ENCODE measurements at regions not wholly inside any gene's neighbourhood (a gene's known extent, or its start where the extent isn't known, plus 50 kb on each side); places are given as distances from the start of the nearest gene placed in this dataset.

DNA sequence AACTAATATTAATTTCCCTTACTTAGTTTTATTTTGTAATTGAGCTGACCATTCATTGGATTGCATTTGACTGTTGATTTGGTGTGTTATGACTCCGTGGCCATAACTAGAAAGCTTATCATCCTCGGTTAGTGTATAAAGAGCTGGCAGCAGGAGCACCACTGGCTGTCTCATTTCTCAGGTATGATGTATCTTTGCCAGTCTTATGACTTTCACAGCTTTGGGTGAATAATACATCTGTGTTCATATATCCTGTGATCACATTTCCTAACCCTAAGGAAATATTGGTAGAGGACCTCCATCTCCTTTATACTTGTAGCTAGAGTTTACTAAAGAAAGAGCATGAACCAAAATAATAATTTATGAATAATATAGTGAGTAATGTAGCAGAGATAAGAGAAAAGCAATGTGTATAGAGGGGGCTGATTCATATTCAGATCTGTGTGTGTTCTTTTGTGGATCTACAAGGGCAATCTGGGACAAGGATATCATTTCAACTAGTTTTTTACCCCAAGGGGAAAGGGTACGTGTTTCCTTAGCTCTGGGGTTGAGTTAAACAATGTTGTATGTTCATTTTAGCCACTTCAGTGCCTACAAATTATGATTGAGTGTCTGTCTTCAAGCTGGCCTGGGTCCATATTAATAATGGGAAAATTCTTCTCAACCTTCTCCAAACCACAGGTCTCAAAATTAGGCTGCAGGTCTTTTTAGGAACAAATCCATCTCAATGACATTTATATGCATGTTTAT, 901.7 kb downstream of the NTRK3 start:
- TF ChIP-seq POLR2A (IDR thresholded peaks at IDR 0.05; ENCODE audit: low read depth, low read length) (no peak), CTCF (conservative IDR thresholded peaks at IDR 0.05; ENCODE audit: low read depth, low read length) (no peak), RAD21 (IDR thresholded peaks at IDR 0.05; ENCODE audit: low read length) (no peak), RCOR1 (IDR thresholded peaks at IDR 0.05; ENCODE audit: insufficient replicate concordance, low read length) (no peak), MAZ (IDR thresholded peaks at IDR 0.05; ENCODE audit: borderline replicate concordance, low read depth, low read length) (no peak), FOS (IDR thresholded peaks at IDR 0.05; ENCODE audit: low read depth, low read length) (no peak)
- TF ChIP-seq, protein P1, sequence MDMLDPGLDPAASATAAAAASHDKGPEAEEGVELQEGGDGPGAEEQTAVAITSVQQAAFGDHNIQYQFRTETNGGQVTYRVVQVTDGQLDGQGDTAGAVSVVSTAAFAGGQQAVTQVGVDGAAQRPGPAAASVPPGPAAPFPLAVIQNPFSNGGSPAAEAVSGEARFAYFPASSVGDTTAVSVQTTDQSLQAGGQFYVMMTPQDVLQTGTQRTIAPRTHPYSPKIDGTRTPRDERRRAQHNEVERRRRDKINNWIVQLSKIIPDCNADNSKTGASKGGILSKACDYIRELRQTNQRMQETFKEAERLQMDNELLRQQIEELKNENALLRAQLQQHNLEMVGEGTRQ (IDR thresholded peaks at IDR 0.05; ENCODE audit: low read depth, low read length) = no peak
